ENCODE measurements at regions not wholly inside any gene's neighbourhood (a gene's known extent, or its start where the extent isn't known, plus 50 kb on each side); places are given as distances from the start of the nearest gene placed in this dataset.

- DNase-seq (ENCODE audit: low spot score), result no peak
These were observed 415.0 kb upstream of the ZNF507 start for GRCh38 chr19:31930401-31930800.

- DNase-seq (ENCODE audit: low spot score), result no peak
These were observed 407.4 kb upstream of the ZNF507 start for GRCh38 chr19:31937983-31938382.

GRCh38 chr19:31938675-31939074 lies 406.7 kb upstream of the ZNF507 start:
- DNase-seq (ENCODE audit: low spot score), result no peak

- no peak for DNase-seq (ENCODE audit: low spot score)
These were observed 405.0 kb upstream of the ZNF507 start for GRCh38 chr19:31940396-31940795.

GRCh38 chr19:31943191-31943661 lies 402.2 kb upstream of the ZNF507 start:
- DNase-seq (ENCODE audit: low spot score), result no peak

- no peak for DNase-seq (ENCODE audit: low spot score)
These were observed 401.6 kb upstream of the ZNF507 start for GRCh38 chr19:31943778-31944177.

GRCh38 chr19:31944326-31944725 lies 401.1 kb upstream of the ZNF507 start:
- no peak for DNase-seq (ENCODE audit: low spot score)

GRCh38 chr19:31946491-31946890 lies 398.9 kb upstream of the ZNF507 start:
- no peak for DNase-seq (ENCODE audit: low spot score)

- DNase-seq (ENCODE audit: low spot score), result no peak
These were observed 397.8 kb upstream of the ZNF507 start for GRCh38 chr19:31947436-31948115.

- DNase-seq (ENCODE audit: low spot score), result no peak
These were observed 392.7 kb upstream of the ZNF507 start for GRCh38 chr19:31952693-31953092.

- DNase-seq (ENCODE audit: low spot score), result no peak
These were observed 390.3 kb upstream of the ZNF507 start for GRCh38 chr19:31955061-31955460.

- no peak for DNase-seq (ENCODE audit: low spot score)
These were observed 389.5 kb upstream of the ZNF507 start for GRCh38 chr19:31955884-31956283.

GRCh38 chr19:31956771-31957392 lies 388.5 kb upstream of the ZNF507 start:
- DNase-seq (ENCODE audit: low spot score), result no peak

GRCh38 chr19:31957711-31958110 lies 387.7 kb upstream of the ZNF507 start:
- no peak for DNase-seq (ENCODE audit: low spot score)

GRCh38 chr19:31959527-31960018 lies 385.8 kb upstream of the ZNF507 start:
- no peak for DNase-seq (ENCODE audit: low spot score)

GRCh38 chr19:31960474-31960873 lies 384.9 kb upstream of the ZNF507 start:
- no peak for DNase-seq (ENCODE audit: low spot score)

GRCh38 chr19:31961191-31961590 lies 384.2 kb upstream of the ZNF507 start:
- DNase-seq (ENCODE audit: low spot score), result no peak

- no peak for DNase-seq (ENCODE audit: low spot score)
These were observed 383.7 kb upstream of the ZNF507 start for GRCh38 chr19:31961667-31962066.

GRCh38 chr19:31962561-31962996 lies 382.8 kb upstream of the ZNF507 start:
- DNase-seq (ENCODE audit: low spot score), result no peak

- DNase-seq (ENCODE audit: low spot score), result no peak
These were observed 381.7 kb upstream of the ZNF507 start for GRCh38 chr19:31963746-31964145.

- DNase-seq (ENCODE audit: low spot score), result no peak
These were observed 376.4 kb upstream of the ZNF507 start for GRCh38 chr19:31969016-31969415.

- DNase-seq (ENCODE audit: low spot score), result no peak
These were observed 375.4 kb upstream of the ZNF507 start for GRCh38 chr19:31970027-31970461.

- no peak for DNase-seq (ENCODE audit: low spot score)
These were observed 371.1 kb upstream of the ZNF507 start for GRCh38 chr19:31974290-31974689.

Data from mesenteric fat pad (tissue), 1 donor.